ENCODE measurements at regions not wholly inside any gene's neighbourhood (a gene's known extent, or its start where the extent isn't known, plus 50 kb on each side); places are given as distances from the start of the nearest gene placed in this dataset.

- DNase-seq: no peak
These were observed 55.1 kb upstream of the ARID2 start for GRCh38 chr12:45674181-45674977.

GRCh38 chr12:45675534-45675933 lies 54.0 kb upstream of the ARID2 start:
- no peak for DNase-seq
